DND-41 (cell line): ENCODE measurements at regions not wholly inside any gene's neighbourhood (a gene's known extent, or its start where the extent isn't known, plus 50 kb on each side); places are given as distances from the start of the nearest gene placed in this dataset.
"Not testable (repeated sequence)": the region's sequence is repeated elsewhere in the genome, so short reads cannot be mapped to it uniquely, and the experiment has no call there.

ENCODE experiments used
- ATAC-seq: fragments of 200-7000 bp; cut with Tn5 transposase; 3 replicates; pipeline ENCODE4 v1.9.1; 2021; ENCODE audit warnings: low read depth; ENCODE audit not compliant: insufficient read depth
- DNase-seq: peaks from one replicate; pipeline ENCODE4 v3.0.0-alpha.2; 2020
- H2AFZ ChIP-seq: 2 replicates; pipeline ENCODE4 v1.6.0; 2012; ENCODE audit warnings: low read depth, low read length
- H3K27ac ChIP-seq: 2 replicates; pipeline ENCODE4 v1.5.1; 2012; ENCODE audit warnings: low read length, inconsistent platforms
- H3K27me3 ChIP-seq: fragments of 200-600 bp; sonication (generic); 2 replicates; pipeline ENCODE4 v1.6.0; 2012; ENCODE audit warnings: low read length, mild to moderate bottlenecking, inconsistent platforms; ENCODE audit not compliant: insufficient read depth, poor library complexity
- H3K36me3 ChIP-seq: 2 replicates; pipeline ENCODE4 v1.5.1; 2012; ENCODE audit warnings: low read length, inconsistent platforms; ENCODE audit not compliant: insufficient read depth
- H3K4me1 ChIP-seq: 2 replicates; pipeline ENCODE4 v1.5.1; 2012; ENCODE audit warnings: mild to moderate bottlenecking, low read length; ENCODE audit not compliant: insufficient read depth
- H3K4me2 ChIP-seq: 2 replicates; pipeline ENCODE4 v1.6.0; 2012; ENCODE audit warnings: mild to moderate bottlenecking, moderate library complexity, low read length, inconsistent platforms; ENCODE audit not compliant: insufficient read depth
- H3K4me3 ChIP-seq, 2 experiments: fragments of 200-600 bp in 1 of 2; shearing (Covaris generic) in 1 of 2; 2 replicates each; pipeline ENCODE4 v1.5.1; 2012 to 2016; ENCODE audit warnings: inconsistent platforms in 2 of 2, low read length in 2 of 2, mild to moderate bottlenecking in 2 of 2, low read depth in 1 of 2, moderate library complexity in 1 of 2
- H3K79me2 ChIP-seq: 2 replicates; pipeline ENCODE4 v1.6.0; 2012; ENCODE audit warnings: low read length, inconsistent platforms; ENCODE audit not compliant: insufficient read depth
- H3K9ac ChIP-seq: 2 replicates; pipeline ENCODE4 v1.6.0; 2012; ENCODE audit warnings: low read depth, mild to moderate bottlenecking, inconsistent platforms, low read length, moderate library complexity
- H3K9me3 ChIP-seq: 2 replicates; pipeline ENCODE4 v1.5.1; 2012; ENCODE audit warnings: low read length, moderate library complexity, mild to moderate bottlenecking, inconsistent platforms; ENCODE audit not compliant: insufficient read depth, severe bottlenecking
- H4K20me1 ChIP-seq: 2 replicates; pipeline ENCODE4 v1.6.0; 2012; ENCODE audit warnings: low read length; ENCODE audit not compliant: insufficient read depth
- CTCF ChIP-seq: IDR thresholded peaks from 2 replicates; pipeline ENCODE4 v1.5.1; 2012; ENCODE audit warnings: borderline replicate concordance, low read length, moderate library complexity, mild to moderate bottlenecking; ENCODE audit not compliant: poor library complexity, severe bottlenecking; ENCODE audit errors: extremely low read depth
- EZH2 ChIP-seq: IDR thresholded peaks from 3 replicates; pipeline ENCODE4 v1.6.1; 2012; ENCODE audit warnings: borderline replicate concordance, low read depth, mild to moderate bottlenecking, moderate library complexity, low read length, inconsistent platforms; ENCODE audit not compliant: severe bottlenecking

GRCh38 chr16:86350289-86350688, 160.0 kb upstream of the FOXF1 start:
- TF ChIP-seq CTCF (no peak), EZH2 (no peak)
- Histone ChIP-seq H3K27me3 (peaks cover 9% of the 10 kb centered on the region), H3K4me3 (no peak overlapping the region), H3K36me3 (no peaks in the 10 kb centered on the region), H3K4me1 (no peaks in the 10 kb centered on the region), H3K9me3 (no peaks in the 10 kb centered on the region), H4K20me1 (no peaks in the 10 kb centered on the region; the same call in 1 of the 2 replicates), H3K27ac (no peak overlapping the region), H3K79me2 (no peaks in the 10 kb centered on the region), H2AFZ (no peak overlapping the region), H3K9ac (no peak overlapping the region), H3K4me2 (no peak overlapping the region)
- DNase-seq, result no peak
- ATAC-seq, result no peak

GRCh38 chr16:86351041-86351784, 159.1 kb upstream of the FOXF1 start:
- ATAC-seq (no peak), DNase-seq (no peak)
- Histone ChIP-seq H2AFZ (no peak overlapping the region), H3K4me2 (no peak overlapping the region), H3K9ac (no peak overlapping the region), H3K36me3 (no peaks in the 10 kb centered on the region), H3K9me3 (no peaks in the 10 kb centered on the region), H3K79me2 (no peaks in the 10 kb centered on the region), H3K27me3 (peaks cover 9% of the 10 kb centered on the region), H3K4me1 (no peaks in the 10 kb centered on the region), H4K20me1 (no peaks in the 10 kb centered on the region; the same call in 1 of the 2 replicates), H3K4me3 (no peak overlapping the region), H3K27ac (no peak overlapping the region)
- TF ChIP-seq CTCF (no peak), EZH2 (no peak)

- not testable (repeated sequence) for H3K4me2 ChIP-seq, H3K27me3 ChIP-seq, H3K9me3 ChIP-seq, ATAC-seq, H3K36me3 ChIP-seq, H4K20me1 ChIP-seq, H3K27ac ChIP-seq, H2AFZ ChIP-seq, H3K4me3 ChIP-seq, DNase-seq, H3K4me1 ChIP-seq, H3K79me2 ChIP-seq, H3K9ac ChIP-seq
Measured at GRCh38 chr16:86351785-86352139, 158.6 kb upstream of the FOXF1 start.

GRCh38 chr16:86353148-86353547, 157.2 kb upstream of the FOXF1 start:
- Histone ChIP-seq H3K36me3 (no peaks in the 10 kb centered on the region), H3K4me3 (no peak overlapping the region), H3K4me1 (no peaks in the 10 kb centered on the region), H3K27ac (no peak overlapping the region), H3K4me2 (no peak overlapping the region), H3K9ac (no peak overlapping the region), H2AFZ (no peak overlapping the region), H3K9me3 (no peaks in the 10 kb centered on the region), H4K20me1 (no peaks in the 10 kb centered on the region; the same call in 1 of the 2 replicates), H3K27me3 (peaks cover 10% of the 10 kb centered on the region), H3K79me2 (no peaks in the 10 kb centered on the region)
- ATAC-seq (no peak), DNase-seq (no peak)
- TF ChIP-seq CTCF (no peak), EZH2 (no peak)
